ENCODE measurements at regions not wholly inside any gene's neighbourhood (a gene's known extent, or its start where the extent isn't known, plus 50 kb on each side); places are given as distances from the start of the nearest gene placed in this dataset.

DNA sequence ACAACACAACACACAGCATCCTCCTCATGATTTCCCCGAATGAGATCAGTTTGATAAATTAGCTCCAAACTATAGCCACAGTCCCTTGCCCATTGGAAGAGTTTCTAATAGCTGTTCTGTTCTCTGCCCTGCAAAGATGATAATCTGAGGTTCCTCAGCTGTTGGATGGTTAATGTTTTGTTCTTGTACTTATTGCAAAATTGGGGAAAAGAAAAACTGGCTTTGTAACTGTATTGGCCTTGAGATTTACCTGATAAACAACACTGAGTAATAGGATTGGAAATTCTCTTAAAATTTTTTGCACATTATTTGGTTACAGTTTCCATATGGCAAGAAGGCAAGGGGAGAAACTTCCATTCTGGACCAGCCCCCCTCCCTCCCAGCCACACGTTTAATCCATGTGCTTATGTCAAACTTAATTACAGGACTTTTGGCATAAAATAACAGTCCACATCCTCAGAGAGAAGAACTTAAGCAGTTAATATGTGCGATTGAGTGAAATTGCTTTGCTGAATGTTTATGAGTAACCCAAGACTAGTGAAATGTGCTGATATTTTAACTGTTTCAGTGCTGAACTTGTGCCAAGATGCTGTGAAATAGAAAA is 119.1 kb upstream of the ZFHX3 start:
- Histone ChIP-seq H3K23ac (ENCODE audit: insufficient read length) (no peak overlapping the region), H3K36me3 (ENCODE audit: control insufficient read depth in 2 of 4, insufficient read depth in 4 of 4, low read length in 3 of 4) (no peaks in the 10 kb centered on the region), H3K79me1 (ENCODE audit: low read depth, low read length) (no peaks in the 10 kb centered on the region), H3K14ac (ENCODE audit: insufficient read length) (no peak overlapping the region), H3K23me2 (ENCODE audit: low read depth, low read length) (no peaks in the 10 kb centered on the region), H3K56ac (replicated peaks; ENCODE audit: insufficient read length, low read depth, low read length) (no peak overlapping the region), H3K4me2 (ENCODE audit: insufficient read depth in 1 of 2, low read depth in 2 of 2, low read length in 2 of 2) (no peak overlapping the region), H3K9ac (replicated peaks in 1 of 4; ENCODE audit: extremely low read depth in 1 of 4, low read depth in 3 of 4, low read length in 3 of 4) (no peak overlapping the region), H3K4ac (replicated peaks; ENCODE audit: insufficient read length, low read depth, low read length) (no peak overlapping the region), H2BK120ac (replicated peaks; ENCODE audit: low read depth, low read length) (no peak overlapping the region), H4K8ac (ENCODE audit: extremely low read depth, insufficient read depth, low read length) (no peak overlapping the region), H3K9me3 (ENCODE audit: insufficient read depth in 2 of 2, low read depth in 1 of 2, low read length in 1 of 2) (no peaks in the 10 kb centered on the region), H3K18ac (ENCODE audit: extremely low read depth, low read length) (no peak overlapping the region), H3K27ac (ENCODE audit: low read depth, low read length) (no peak overlapping the region), H2BK12ac (ENCODE audit: low read depth, low read length) (no peak overlapping the region), H3K27me3 (replicated peaks in 1 of 4; ENCODE audit: control insufficient read depth in 3 of 4, extremely low read depth in 1 of 4, insufficient read depth in 3 of 4, low read length in 3 of 4) (no peaks in the 10 kb centered on the region), H2BK15ac (ENCODE audit: low read length) (no peak overlapping the region), H2BK5ac (ENCODE audit: low read depth, low read length) (no peak overlapping the region), H4K91ac (replicated peaks; ENCODE audit: insufficient read length, low read length) (no peak overlapping the region), H4K5ac (ENCODE audit: insufficient read length, low read depth, low read length) (no peak overlapping the region), H4K20me1 (replicated peaks in 1 of 2; ENCODE audit: control insufficient read depth in 1 of 2, insufficient read depth in 2 of 2, low read length in 2 of 2) (no peaks in the 10 kb centered on the region), H2AFZ (ENCODE audit: low read length) (no peak overlapping the region), H3K79me2 (ENCODE audit: control insufficient read depth in 1 of 2, insufficient read depth in 2 of 2, low read length in 2 of 2) (no peaks in the 10 kb centered on the region), H3K4me3 (ENCODE audit: extremely low read depth in 1 of 4, insufficient read depth in 2 of 4, low read depth in 3 of 4, low read length in 4 of 4) (no peak overlapping the region), H3K4me1 (replicated peaks in 1 of 4; ENCODE audit: control insufficient read depth in 3 of 4, insufficient read depth in 4 of 4, low read length in 3 of 4) (peaks cover 4 to 12% (median 6%) of the 10 kb centered on the region in 4 experiments), H2AK5ac (ENCODE audit: low read depth, low read length) (no peak overlapping the region), H2BK20ac (ENCODE audit: low read length) (no peak overlapping the region)
- WGBS, 2 experiments (ENCODE audit: extremely low coverage in 1 of 2, insufficient coverage in 1 of 2, insufficient read length in 1 of 2, insufficient replicate concordance in 2 of 2, low coverage in 1 of 2, low lambda C conversion rate in 2 of 2, missing lambda C conversion rate in 1 of 2), result 86% methylated on average over 3 of the region's 3 CpGs; no CpG with 5 or more reads in 1 of the 2 experiments
- FAIRE-seq (no peak), DNase-seq (ENCODE audit: low read depth in 1 of 2, low spot score in 2 of 2) (no peak)
- POLR2A ChIA-PET (ENCODE audit: partially characterized antibody), result no interaction called here
- TF ChIP-seq, protein P1, sequence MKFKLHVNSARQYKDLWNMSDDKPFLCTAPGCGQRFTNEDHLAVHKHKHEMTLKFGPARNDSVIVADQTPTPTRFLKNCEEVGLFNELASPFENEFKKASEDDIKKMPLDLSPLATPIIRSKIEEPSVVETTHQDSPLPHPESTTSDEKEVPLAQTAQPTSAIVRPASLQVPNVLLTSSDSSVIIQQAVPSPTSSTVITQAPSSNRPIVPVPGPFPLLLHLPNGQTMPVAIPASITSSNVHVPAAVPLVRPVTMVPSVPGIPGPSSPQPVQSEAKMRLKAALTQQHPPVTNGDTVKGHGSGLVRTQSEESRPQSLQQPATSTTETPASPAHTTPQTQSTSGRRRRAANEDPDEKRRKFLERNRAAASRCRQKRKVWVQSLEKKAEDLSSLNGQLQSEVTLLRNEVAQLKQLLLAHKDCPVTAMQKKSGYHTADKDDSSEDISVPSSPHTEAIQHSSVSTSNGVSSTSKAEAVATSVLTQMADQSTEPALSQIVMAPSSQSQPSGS (IDR thresholded peaks at IDR 0.05; ENCODE audit: low read length), result no peak
- TF ChIP-seq YY1 (IDR thresholded peaks at IDR 0.05; ENCODE audit: low read depth, low read length) (no peak), RXRA (IDR thresholded peaks at IDR 0.05; ENCODE audit: insufficient read depth, low read depth, low read length) (no peak), CTBP2 (IDR thresholded peaks at IDR 0.05; ENCODE audit: borderline replicate concordance, insufficient read depth, insufficient read length, low read length) (no peak), CREB1 (IDR thresholded peaks at IDR 0.05) (no peak), BRCA1 (IDR thresholded peaks at IDR 0.05; ENCODE audit: low read depth, low read length) (no peak), SIX5 (IDR thresholded peaks at IDR 0.05; ENCODE audit: low read depth, low read length) (no peak), SP1 (IDR thresholded peaks at IDR 0.05; ENCODE audit: low read depth, low read length) (no peak), TBP (IDR thresholded peaks at IDR 0.05; ENCODE audit: low read depth, low read length) (no peak), PHF8 (conservative IDR thresholded peaks at IDR 0.05; ENCODE audit: low read depth, low read length) (no peak)
- TF ChIP-seq, protein P2, sequence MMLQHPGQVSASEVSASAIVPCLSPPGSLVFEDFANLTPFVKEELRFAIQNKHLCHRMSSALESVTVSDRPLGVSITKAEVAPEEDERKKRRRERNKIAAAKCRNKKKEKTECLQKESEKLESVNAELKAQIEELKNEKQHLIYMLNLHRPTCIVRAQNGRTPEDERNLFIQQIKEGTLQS (IDR thresholded peaks at IDR 0.05; ENCODE audit: insufficient read depth, low read depth, low read length), result no peak
- CTCF ChIA-PET (ENCODE audit: partially characterized antibody), result interaction anchor here (0.6 to 1.1 kb wide), 2 partner anchors 96 to 700 kb away, joined by 3 to 4 read pairs; no protein-coding TSS in a partner anchor

All from H1 (cell line).